Neuron (in vitro differentiated cells): ENCODE measurements at regions not wholly inside any gene's neighbourhood (a gene's known extent, or its start where the extent isn't known, plus 50 kb on each side); places are given as distances from the start of the nearest gene placed in this dataset.
"Not testable (repeated sequence)": the region's sequence is repeated elsewhere in the genome, so short reads cannot be mapped to it uniquely, and the experiment has no call there.

Experiments
- H2AFZ ChIP-seq: one replicate; pipeline ENCODE4 v1.6.1; 2013; ENCODE audit warnings: low read depth, mild to moderate bottlenecking, inconsistent platforms, low read length, moderate library complexity
- H3K27me3 ChIP-seq: one replicate; pipeline ENCODE4 v1.6.1; 2013; ENCODE audit warnings: low read length; ENCODE audit not compliant: insufficient read depth
- H3K36me3 ChIP-seq: one replicate; pipeline ENCODE4 v1.6.1; 2013; ENCODE audit warnings: low read length; ENCODE audit not compliant: insufficient read depth
- H3K4me1 ChIP-seq: one replicate; pipeline ENCODE4 v1.6.1; 2013; ENCODE audit warnings: low read length; ENCODE audit not compliant: insufficient read depth
- H3K4me3 ChIP-seq: 2 replicates; pipeline ENCODE4 v1.5.1; 2013; ENCODE audit warnings: mild to moderate bottlenecking, low read length, moderate library complexity
- H3K9me3 ChIP-seq: one replicate; pipeline ENCODE4 v1.6.1; 2013; ENCODE audit warnings: low read length

DNA sequence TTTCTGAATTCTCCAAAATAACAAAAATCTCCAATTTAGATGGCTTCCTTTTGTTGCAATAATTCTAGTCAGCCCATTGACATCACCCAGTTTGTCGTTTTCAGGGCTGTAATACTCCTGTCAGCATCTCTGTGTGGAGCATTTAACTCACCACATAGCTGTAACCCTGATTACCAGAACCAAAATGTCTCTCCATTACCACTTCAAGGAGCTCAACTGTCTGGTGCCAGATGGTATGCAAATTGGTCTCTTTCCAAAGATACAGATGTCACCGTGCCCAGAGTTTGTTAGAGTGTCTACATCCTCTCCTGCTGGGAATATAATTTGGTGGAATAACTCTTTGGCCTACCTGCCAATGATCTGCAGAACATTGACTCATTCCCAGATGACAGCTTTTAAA is 350.3 kb upstream of the POT1 start:
- H3K4me1 ChIP-seq = no peaks in the 10 kb centered on the region
- H2AFZ ChIP-seq = no peak overlapping the region
- no peaks in the 10 kb centered on the region for H3K27me3 ChIP-seq
- H3K36me3 ChIP-seq = no peaks in the 10 kb centered on the region
- H3K9me3 ChIP-seq = no peaks in the 10 kb centered on the region
- H3K4me3 ChIP-seq = no peak overlapping the region

DNA sequence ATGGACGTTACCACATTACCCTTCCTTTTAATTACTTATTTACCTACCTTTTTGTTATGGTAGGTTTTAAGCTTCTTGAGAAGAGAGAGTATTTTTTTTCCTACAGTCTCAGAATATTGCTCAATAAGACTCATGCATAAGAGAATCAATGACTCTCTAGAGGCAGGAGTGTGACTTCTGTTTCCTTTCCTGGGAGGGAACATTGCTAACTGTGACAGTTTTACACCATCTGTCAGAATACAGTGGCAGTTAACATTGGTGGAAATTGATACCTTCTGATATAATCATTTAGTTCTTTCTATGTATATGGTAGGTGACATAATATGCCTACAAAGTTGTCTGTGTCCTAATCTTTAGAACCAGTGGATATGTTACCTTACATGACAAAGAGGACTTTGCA is 348.7 kb upstream of the POT1 start:
- Histone ChIP-seq H3K4me1 (no peaks in the 10 kb centered on the region), H2AFZ (no peak overlapping the region), H3K9me3 (no peaks in the 10 kb centered on the region), H3K27me3 (no peaks in the 10 kb centered on the region), H3K4me3 (no peak overlapping the region), H3K36me3 (no peaks in the 10 kb centered on the region)

DNA sequence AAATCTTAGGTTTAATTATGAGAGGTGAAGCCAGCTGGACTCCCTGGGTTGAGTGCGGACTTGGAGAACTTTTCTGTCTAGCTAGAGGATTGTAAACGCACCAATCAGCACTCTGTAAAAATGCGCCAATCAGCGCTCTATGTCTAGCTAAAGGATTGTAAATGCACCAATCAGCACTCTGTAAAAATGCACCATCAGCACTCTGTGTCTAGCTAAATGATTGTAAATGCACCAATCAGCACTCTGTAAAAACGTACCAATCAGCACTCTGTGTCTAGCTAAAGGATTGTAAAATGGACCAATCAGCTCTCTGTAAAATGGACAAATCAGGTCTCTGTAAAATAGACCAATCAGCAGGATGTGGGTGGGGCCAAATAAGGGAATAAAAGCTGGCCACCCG is 345.1 kb upstream of the POT1 start:
- not testable (repeated sequence) for H2AFZ ChIP-seq, H3K27me3 ChIP-seq, H3K36me3 ChIP-seq, H3K9me3 ChIP-seq, H3K4me1 ChIP-seq, H3K4me3 ChIP-seq

GRCh38 chr7:125264174-125264856 is 334.7 kb upstream of the POT1 start:
- not testable (repeated sequence) for H3K4me3 ChIP-seq, H2AFZ ChIP-seq, H3K36me3 ChIP-seq, H3K9me3 ChIP-seq, H3K4me1 ChIP-seq, H3K27me3 ChIP-seq

DNA sequence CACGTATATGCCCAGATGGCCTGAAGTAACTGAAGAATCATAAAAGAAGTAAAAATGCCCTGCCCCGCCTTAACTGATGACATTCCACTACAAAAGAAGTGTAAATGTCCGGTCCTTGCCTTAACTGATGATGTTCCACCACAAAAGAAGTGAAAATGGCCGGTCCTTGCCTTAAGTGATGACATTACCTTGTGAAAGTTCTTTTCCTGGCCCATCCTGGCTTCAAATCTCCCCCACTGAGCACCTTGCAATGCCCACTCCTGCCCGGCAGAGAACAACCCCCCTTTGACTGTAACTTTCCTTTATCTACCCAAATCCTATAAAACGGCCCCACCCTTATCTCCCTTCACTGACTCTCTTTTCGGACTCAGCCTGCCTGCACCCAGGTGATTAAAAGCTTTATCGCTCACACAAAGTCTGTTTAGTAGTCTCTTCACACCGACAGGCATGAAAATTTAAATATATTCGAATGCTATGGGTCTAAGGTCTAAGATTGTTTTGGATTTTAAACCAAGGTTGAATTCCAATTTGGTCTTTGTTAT is 329.3 kb upstream of the POT1 start:
- not testable (repeated sequence) for H3K4me3 ChIP-seq, H3K27me3 ChIP-seq, H3K9me3 ChIP-seq, H3K36me3 ChIP-seq, H2AFZ ChIP-seq, H3K4me1 ChIP-seq

GRCh38 chr7:125257617-125258016 is 328.0 kb upstream of the POT1 start:
- Histone ChIP-seq H3K4me3 (no peak overlapping the region), H3K4me1 (peaks cover 3% of the 10 kb centered on the region), H2AFZ (no peak overlapping the region), H3K36me3 (no peaks in the 10 kb centered on the region), H3K27me3 (no peaks in the 10 kb centered on the region), H3K9me3 (no peaks in the 10 kb centered on the region)

DNA sequence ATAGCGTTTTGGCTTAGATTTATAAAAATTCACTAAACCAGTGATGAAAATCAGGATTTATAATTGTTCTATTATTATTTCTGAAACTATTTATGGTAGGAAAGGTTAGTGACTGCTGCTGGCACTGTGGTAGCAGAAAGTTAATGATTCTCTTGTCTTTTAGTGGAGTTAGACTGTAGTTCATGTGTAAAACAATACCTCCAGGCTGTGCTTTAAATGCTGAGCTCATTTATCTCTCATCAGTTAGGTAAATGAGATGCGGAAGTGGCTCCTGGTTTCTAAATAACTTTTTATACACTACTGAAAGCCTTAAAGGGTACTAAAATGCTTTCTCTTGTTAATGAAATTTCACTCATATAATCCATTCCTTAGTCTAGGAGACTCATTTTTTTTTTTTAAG is 326.8 kb upstream of the POT1 start:
- Histone ChIP-seq H3K4me3 (no peak overlapping the region), H3K27me3 (no peaks in the 10 kb centered on the region), H3K4me1 (peaks cover 3% of the 10 kb centered on the region), H2AFZ (no peak overlapping the region), H3K36me3 (no peaks in the 10 kb centered on the region), H3K9me3 (no peaks in the 10 kb centered on the region)

GRCh38 chr7:125255810-125256209 is 326.2 kb upstream of the POT1 start:
- Histone ChIP-seq H3K4me3 (no peak overlapping the region), H2AFZ (no peak overlapping the region), H3K9me3 (no peaks in the 10 kb centered on the region), H3K27me3 (no peaks in the 10 kb centered on the region), H3K36me3 (no peaks in the 10 kb centered on the region), H3K4me1 (peaks cover 3% of the 10 kb centered on the region)

- no peak overlapping the region for H2AFZ ChIP-seq
- peaks cover 3% of the 10 kb centered on the region for H3K4me1 ChIP-seq
- H3K9me3 ChIP-seq = no peaks in the 10 kb centered on the region
- no peaks in the 10 kb centered on the region for H3K27me3 ChIP-seq
- no peak overlapping the region for H3K4me3 ChIP-seq
- H3K36me3 ChIP-seq = no peaks in the 10 kb centered on the region
These were observed 324.9 kb upstream of the POT1 start for GRCh38 chr7:125254566-125254965.

DNA sequence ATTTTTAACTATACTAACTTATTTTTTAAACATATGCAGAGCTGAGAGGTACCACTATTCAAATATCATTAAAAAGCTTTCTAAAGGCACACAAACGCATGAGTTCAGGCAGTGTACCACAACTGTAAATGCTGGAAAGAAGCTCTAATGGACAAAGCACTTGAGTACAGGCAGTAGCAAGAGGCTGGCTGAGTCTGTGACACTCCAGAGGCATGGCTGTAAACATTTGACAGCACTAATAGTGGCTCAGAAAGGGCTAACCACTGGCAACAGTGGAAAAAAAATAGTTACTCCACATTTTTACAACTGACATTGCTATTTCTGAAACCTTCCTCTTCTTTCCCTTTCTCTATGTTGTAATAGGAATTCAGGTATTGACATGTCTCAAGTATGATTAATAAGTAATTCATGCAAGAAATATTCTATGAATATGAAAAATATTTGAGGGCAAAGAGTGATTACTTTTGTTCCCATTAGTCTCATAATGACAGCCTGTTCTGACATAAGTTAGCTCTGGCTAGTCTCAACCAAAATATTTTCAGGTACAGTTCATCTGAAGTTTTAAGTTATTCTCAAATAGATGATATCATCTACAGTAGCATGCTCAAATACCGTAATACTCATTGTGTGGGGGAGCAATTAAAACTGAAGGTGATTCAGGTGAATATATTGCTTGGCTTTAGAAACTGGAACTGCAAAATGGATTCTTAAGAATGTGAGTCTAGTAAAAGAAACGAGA is 324.0 kb upstream of the POT1 start:
- Histone ChIP-seq H3K4me1 (peaks cover 3% of the 10 kb centered on the region), H3K27me3 (no peaks in the 10 kb centered on the region), H3K9me3 (no peaks in the 10 kb centered on the region), H2AFZ (no peak overlapping the region), H3K4me3 (no peak overlapping the region), H3K36me3 (no peaks in the 10 kb centered on the region)

DNA sequence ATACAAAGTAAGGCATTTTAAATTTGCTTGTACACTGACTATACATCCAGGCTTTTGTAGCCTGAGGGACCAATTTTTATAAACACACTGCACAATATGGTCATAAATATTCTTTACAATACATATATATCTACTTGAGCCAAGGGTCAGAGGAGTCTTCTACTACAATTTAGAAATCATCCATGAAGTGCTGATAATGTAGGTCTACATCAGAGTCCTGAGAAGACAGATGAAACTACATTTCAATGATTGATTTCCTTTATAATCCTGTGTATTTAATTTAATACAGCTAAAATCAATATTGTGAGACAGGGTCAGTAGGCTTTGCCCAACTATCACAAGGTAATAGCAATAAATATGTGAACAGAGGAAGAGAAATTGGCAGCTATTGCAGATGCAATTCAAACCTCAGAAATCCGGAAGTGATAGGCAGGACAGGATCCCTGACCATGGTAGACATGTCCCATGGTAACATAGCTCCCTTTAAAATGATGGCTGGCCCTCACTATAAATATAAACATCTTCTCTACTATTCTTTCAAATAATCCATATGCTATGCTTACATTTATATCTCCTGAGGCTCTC is 318.0 kb upstream of the POT1 start:
- H2AFZ ChIP-seq = no peak overlapping the region
- no peaks in the 10 kb centered on the region for H3K36me3 ChIP-seq
- H3K4me1 ChIP-seq = no peaks in the 10 kb centered on the region
- H3K27me3 ChIP-seq = no peaks in the 10 kb centered on the region
- no peaks in the 10 kb centered on the region for H3K9me3 ChIP-seq
- H3K4me3 ChIP-seq = no peak overlapping the region

GRCh38 chr7:125246706-125247105 is 317.1 kb upstream of the POT1 start:
- Histone ChIP-seq H3K27me3 (no peaks in the 10 kb centered on the region), H3K9me3 (no peaks in the 10 kb centered on the region), H3K4me1 (no peaks in the 10 kb centered on the region), H3K36me3 (no peaks in the 10 kb centered on the region), H3K4me3 (no peak overlapping the region), H2AFZ (no peak overlapping the region)

GRCh38 chr7:125241548-125241947 is 311.9 kb upstream of the POT1 start:
- H3K9me3 ChIP-seq = no peaks in the 10 kb centered on the region
- H3K27me3 ChIP-seq = no peaks in the 10 kb centered on the region
- H3K36me3 ChIP-seq = no peaks in the 10 kb centered on the region
- H3K4me3 ChIP-seq = no peak overlapping the region
- no peaks in the 10 kb centered on the region for H3K4me1 ChIP-seq
- H2AFZ ChIP-seq = no peak overlapping the region
